ENCODE measurements at regions not wholly inside any gene's neighbourhood (a gene's known extent, or its start where the extent isn't known, plus 50 kb on each side); places are given as distances from the start of the nearest gene placed in this dataset.

- TF ChIP-seq CTCF (IDR thresholded peaks at IDR 0.05), result no peak
- no peak for TF ChIP-seq POLR2A (IDR thresholded peaks at IDR 0.05)
Observed at GRCh38 chr6:95266537-95267258, 310.6 kb upstream of the MANEA start.

All from heart left ventricle (tissue), 13 donors.